ENCODE measurements at regions not wholly inside any gene's neighbourhood (a gene's known extent, or its start where the extent isn't known, plus 50 kb on each side); places are given as distances from the start of the nearest gene placed in this dataset.

GRCh38 chr12:23169012-23169695 lies 544.2 kb downstream of the ETNK1 start:
- Mint-ChIP-seq H3K9me3 (peaks cover 12% of the 10 kb centered on the region), H3K4me1 (no peaks in the 10 kb centered on the region), H3K36me3 (peaks cover 5% of the 10 kb centered on the region), H3K27ac (no peak overlapping the region), H3K27me3 (peaks cover 33% of the 10 kb centered on the region), H3K4me3 (no peak overlapping the region)
- no peak for ATAC-seq

DNA sequence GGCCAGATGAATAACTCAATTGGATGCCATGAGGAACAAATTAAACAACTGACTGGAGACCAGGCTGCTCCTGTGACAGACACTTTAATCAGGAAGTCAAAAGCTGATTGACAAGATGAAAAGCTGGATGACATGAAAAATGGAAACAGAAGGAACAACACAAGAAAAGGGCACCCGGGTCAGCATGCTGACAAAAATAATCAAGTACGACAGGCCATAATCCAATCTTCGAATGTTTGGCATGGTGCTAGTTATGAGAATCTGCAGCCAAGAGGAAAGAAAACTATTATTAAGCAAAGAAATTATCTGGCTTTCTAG lies 544.7 kb downstream of the ETNK1 start:
- no peak overlapping the region for H3K4me3 Mint-ChIP-seq
- ATAC-seq = no peak
- peaks cover 7% of the 10 kb centered on the region for H3K36me3 Mint-ChIP-seq
- peaks cover 28% of the 10 kb centered on the region for H3K27me3 Mint-ChIP-seq
- no peaks in the 10 kb centered on the region for H3K4me1 Mint-ChIP-seq
- H3K27ac Mint-ChIP-seq = no peak overlapping the region
- H3K9me3 Mint-ChIP-seq = peaks cover 13% of the 10 kb centered on the region

GRCh38 chr12:23174917-23175316 lies 549.9 kb downstream of the ETNK1 start:
- peaks cover 7% of the 10 kb centered on the region for H3K36me3 Mint-ChIP-seq
- no peaks in the 10 kb centered on the region for H3K4me1 Mint-ChIP-seq
- H3K27ac Mint-ChIP-seq = no peak overlapping the region
- no peak for ATAC-seq
- H3K4me3 Mint-ChIP-seq = no peak overlapping the region
- H3K27me3 Mint-ChIP-seq = peaks cover 9% of the 10 kb centered on the region
- H3K9me3 Mint-ChIP-seq = peaks cover 8% of the 10 kb centered on the region

GRCh38 chr12:23185346-23185745 lies 560.4 kb downstream of the ETNK1 start:
- Mint-ChIP-seq H3K27me3 (peaks cover 10% of the 10 kb centered on the region), H3K36me3 (no peaks in the 10 kb centered on the region), H3K9me3 (no peaks in the 10 kb centered on the region), H3K4me3 (no peak overlapping the region), H3K27ac (no peak overlapping the region), H3K4me1 (no peaks in the 10 kb centered on the region)
- ATAC-seq = no peak

DNA sequence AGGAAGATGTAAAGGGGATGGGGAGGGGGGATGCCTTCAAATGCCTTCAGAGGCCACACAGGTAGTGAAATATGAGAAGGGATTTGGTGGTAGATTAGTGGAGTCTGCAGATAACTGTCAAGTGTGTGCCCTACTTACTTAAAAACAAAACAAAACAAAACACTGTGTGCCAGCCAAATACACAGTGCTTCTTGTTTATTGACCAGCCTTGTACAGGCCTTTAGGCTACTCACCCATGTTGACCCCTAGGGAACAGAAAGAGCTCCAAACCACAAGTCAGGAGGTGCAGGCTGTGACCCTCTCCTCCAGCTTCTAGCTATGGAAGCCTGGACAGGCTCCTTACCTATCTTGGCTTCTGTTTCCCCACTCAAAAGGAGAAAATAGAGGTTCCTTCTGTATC lies 562.0 kb downstream of the ETNK1 start:
- H3K4me1 Mint-ChIP-seq = no peaks in the 10 kb centered on the region
- H3K9me3 Mint-ChIP-seq = no peaks in the 10 kb centered on the region
- H3K27ac Mint-ChIP-seq = no peak overlapping the region
- no peak for ATAC-seq
- H3K36me3 Mint-ChIP-seq = no peaks in the 10 kb centered on the region
- H3K27me3 Mint-ChIP-seq = peaks cover 10% of the 10 kb centered on the region
- H3K4me3 Mint-ChIP-seq = no peak overlapping the region

DNA sequence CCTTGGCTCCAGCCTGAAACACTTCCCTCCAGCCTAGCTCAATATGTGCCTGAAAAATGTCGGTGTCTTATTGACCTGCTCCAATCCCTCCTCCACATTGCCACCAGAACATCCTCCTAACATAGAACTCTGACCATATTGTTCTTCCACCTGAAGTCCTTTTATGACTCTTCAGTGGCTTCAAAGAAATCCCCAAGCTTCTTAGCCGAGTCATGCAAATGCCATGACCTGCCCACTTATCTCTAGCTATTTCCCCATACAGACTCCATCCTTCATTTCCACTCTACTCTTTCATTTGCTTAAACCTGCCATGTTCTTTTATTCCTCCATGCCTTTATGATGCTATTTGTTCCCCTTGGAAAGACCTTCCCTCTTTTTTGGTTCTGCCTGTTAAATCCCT lies 568.6 kb downstream of the ETNK1 start:
- Mint-ChIP-seq H3K4me1 (peaks cover 7% of the 10 kb centered on the region), H3K4me3 (no peak overlapping the region), H3K36me3 (no peaks in the 10 kb centered on the region), H3K27me3 (peaks cover 13% of the 10 kb centered on the region), H3K27ac (no peak overlapping the region), H3K9me3 (no peaks in the 10 kb centered on the region)
- peak; percentile 71 for ATAC-seq

DNA sequence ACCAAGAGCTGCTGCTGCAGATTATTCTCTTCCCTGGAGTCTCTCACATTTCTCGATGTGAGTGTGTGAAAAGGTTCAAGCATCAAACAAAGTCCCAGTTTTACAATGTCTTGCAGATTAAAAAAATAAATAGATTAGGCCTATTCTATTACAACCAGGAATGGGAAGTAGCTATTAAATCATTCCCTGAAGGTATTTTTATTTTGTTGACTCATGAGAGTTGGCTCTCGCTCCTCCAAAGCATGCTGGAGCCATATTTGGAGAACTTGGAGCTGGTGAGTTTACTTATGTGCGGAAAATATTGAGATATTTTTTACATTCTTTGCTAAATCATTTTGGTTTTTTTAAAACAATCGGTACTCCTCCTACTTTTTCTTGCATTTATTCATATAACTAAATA lies 572.3 kb downstream of the ETNK1 start:
- H3K9me3 Mint-ChIP-seq = peaks cover 3% of the 10 kb centered on the region
- H3K36me3 Mint-ChIP-seq = no peaks in the 10 kb centered on the region
- H3K4me3 Mint-ChIP-seq = no peak overlapping the region
- H3K4me1 Mint-ChIP-seq = peaks cover 7% of the 10 kb centered on the region
- H3K27ac Mint-ChIP-seq = no peak overlapping the region
- no peak for ATAC-seq
- peaks cover 13% of the 10 kb centered on the region for H3K27me3 Mint-ChIP-seq

GRCh38 chr12:23202728-23203127 lies 577.8 kb downstream of the ETNK1 start:
- Mint-ChIP-seq H3K9me3 (peaks cover 3% of the 10 kb centered on the region), H3K27ac (no peak overlapping the region), H3K27me3 (no peaks in the 10 kb centered on the region), H3K4me1 (no peaks in the 10 kb centered on the region), H3K4me3 (no peak overlapping the region), H3K36me3 (no peaks in the 10 kb centered on the region)
- no peak for ATAC-seq

- Mint-ChIP-seq H3K4me1 (no peaks in the 10 kb centered on the region), H3K27ac (no peak overlapping the region), H3K27me3 (no peaks in the 10 kb centered on the region), H3K36me3 (no peaks in the 10 kb centered on the region), H3K4me3 (no peak overlapping the region), H3K9me3 (no peaks in the 10 kb centered on the region)
- peak; percentile 76 for ATAC-seq
These were observed 580.2 kb downstream of the ETNK1 start for GRCh38 chr12:23204933-23205778.

DNA sequence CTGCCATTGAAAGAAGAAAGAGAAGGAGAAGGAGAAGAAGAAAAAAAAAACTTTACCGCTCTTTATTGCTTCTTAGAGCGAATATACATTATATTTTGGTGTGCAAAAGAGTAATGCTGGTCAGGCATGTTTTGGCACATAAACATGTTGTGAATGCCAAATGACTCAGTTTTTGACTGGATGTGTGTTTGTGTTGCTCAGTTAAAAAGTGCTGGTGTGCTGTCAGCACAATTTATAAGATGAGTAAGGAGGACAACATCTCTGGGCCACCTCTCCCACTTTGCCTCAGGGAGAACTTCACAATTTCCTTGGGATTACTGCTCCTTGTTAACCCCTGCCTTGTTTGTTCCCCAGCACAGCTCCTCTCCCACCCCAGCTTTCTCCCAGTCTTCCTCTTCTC lies 584.8 kb downstream of the ETNK1 start:
- no peaks in the 10 kb centered on the region for H3K4me1 Mint-ChIP-seq
- no peaks in the 10 kb centered on the region for H3K36me3 Mint-ChIP-seq
- no peak overlapping the region for H3K4me3 Mint-ChIP-seq
- peaks cover under 1% of the 10 kb centered on the region for H3K9me3 Mint-ChIP-seq
- H3K27ac Mint-ChIP-seq = no peak overlapping the region
- ATAC-seq = no peak
- H3K27me3 Mint-ChIP-seq = no peaks in the 10 kb centered on the region

GRCh38 chr12:23210573-23210972 lies 585.6 kb downstream of the ETNK1 start:
- no peaks in the 10 kb centered on the region for H3K27me3 Mint-ChIP-seq
- peaks cover 8% of the 10 kb centered on the region for H3K9me3 Mint-ChIP-seq
- H3K27ac Mint-ChIP-seq = no peak overlapping the region
- no peak overlapping the region for H3K4me3 Mint-ChIP-seq
- H3K4me1 Mint-ChIP-seq = no peaks in the 10 kb centered on the region
- H3K36me3 Mint-ChIP-seq = no peaks in the 10 kb centered on the region
- no peak for ATAC-seq

- no peak for ATAC-seq
- Mint-ChIP-seq H3K36me3 (no peaks in the 10 kb centered on the region), H3K27ac (no peak overlapping the region), H3K4me1 (no peaks in the 10 kb centered on the region), H3K4me3 (no peak overlapping the region), H3K27me3 (no peaks in the 10 kb centered on the region), H3K9me3 (peaks cover 9% of the 10 kb centered on the region)
These were observed 586.7 kb downstream of the ETNK1 start for GRCh38 chr12:23211384-23212320.

DNA sequence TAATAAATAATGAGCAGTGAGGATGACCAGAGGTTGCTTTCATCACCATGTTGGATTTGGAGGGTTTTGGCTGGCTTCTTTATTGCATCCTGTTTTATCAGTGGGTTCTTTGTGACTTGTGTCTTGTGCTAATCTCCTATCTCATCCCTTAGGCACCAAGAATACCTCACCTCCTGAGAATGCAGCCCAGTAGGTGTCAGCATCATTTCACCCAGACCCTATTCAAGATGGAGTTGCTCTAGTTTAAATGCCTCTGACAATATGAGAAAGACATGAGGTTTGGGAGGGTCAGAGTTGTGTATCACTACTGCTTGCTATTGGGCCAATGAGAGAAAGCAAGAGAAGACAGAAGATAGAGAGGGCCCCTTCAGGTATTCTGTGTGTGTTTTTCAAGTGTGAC lies 592.2 kb downstream of the ETNK1 start:
- H3K36me3 Mint-ChIP-seq = no peaks in the 10 kb centered on the region
- no peak overlapping the region for H3K4me3 Mint-ChIP-seq
- peaks cover 15% of the 10 kb centered on the region for H3K27me3 Mint-ChIP-seq
- H3K9me3 Mint-ChIP-seq = peaks cover 9% of the 10 kb centered on the region
- ATAC-seq = no peak
- no peaks in the 10 kb centered on the region for H3K4me1 Mint-ChIP-seq
- no peak overlapping the region for H3K27ac Mint-ChIP-seq

DNA sequence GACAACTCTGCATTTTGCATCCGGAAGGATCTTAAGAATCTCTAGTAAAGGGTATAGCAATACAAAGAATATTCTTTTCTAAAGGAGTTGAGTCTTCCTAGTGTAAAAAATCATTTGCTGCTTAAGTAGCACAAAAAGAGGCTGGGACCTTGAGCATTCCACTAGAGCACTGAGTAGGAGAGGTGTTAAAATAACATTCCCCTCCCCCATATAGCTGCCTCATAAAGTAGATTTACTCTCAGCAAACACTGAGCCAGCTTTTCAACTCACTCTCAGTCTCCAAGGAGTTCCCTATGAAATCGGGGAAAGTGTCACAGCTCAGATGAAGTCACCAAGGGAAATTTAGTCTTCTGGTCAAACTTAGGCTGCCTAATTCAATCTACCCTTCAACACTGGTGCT lies 592.7 kb downstream of the ETNK1 start:
- no peak for ATAC-seq
- Mint-ChIP-seq H3K36me3 (no peaks in the 10 kb centered on the region), H3K4me1 (no peaks in the 10 kb centered on the region), H3K9me3 (peaks cover 9% of the 10 kb centered on the region), H3K4me3 (no peak overlapping the region), H3K27ac (no peak overlapping the region), H3K27me3 (peaks cover 15% of the 10 kb centered on the region)

- peak; percentile 46 for ATAC-seq
- no peak overlapping the region for H3K27ac Mint-ChIP-seq
- no peak overlapping the region for H3K4me3 Mint-ChIP-seq
- no peaks in the 10 kb centered on the region for H3K36me3 Mint-ChIP-seq
- H3K4me1 Mint-ChIP-seq = no peaks in the 10 kb centered on the region
- H3K27me3 Mint-ChIP-seq = peaks cover 15% of the 10 kb centered on the region
- H3K9me3 Mint-ChIP-seq = no peaks in the 10 kb centered on the region
These were observed 596.1 kb downstream of the ETNK1 start for GRCh38 chr12:23221066-23221465.

Measured in stimulated activated memory B cell treated with anti-CD40 and anti-IgM and Interleukin-4, amounts not matched to agents 10 μg/mL and 1 μg/mL and 100 μg/mL, for 72 hours (primary cell).